ENCODE measurements at regions not wholly inside any gene's neighbourhood (a gene's known extent, or its start where the extent isn't known, plus 50 kb on each side); places are given as distances from the start of the nearest gene placed in this dataset.

DNA sequence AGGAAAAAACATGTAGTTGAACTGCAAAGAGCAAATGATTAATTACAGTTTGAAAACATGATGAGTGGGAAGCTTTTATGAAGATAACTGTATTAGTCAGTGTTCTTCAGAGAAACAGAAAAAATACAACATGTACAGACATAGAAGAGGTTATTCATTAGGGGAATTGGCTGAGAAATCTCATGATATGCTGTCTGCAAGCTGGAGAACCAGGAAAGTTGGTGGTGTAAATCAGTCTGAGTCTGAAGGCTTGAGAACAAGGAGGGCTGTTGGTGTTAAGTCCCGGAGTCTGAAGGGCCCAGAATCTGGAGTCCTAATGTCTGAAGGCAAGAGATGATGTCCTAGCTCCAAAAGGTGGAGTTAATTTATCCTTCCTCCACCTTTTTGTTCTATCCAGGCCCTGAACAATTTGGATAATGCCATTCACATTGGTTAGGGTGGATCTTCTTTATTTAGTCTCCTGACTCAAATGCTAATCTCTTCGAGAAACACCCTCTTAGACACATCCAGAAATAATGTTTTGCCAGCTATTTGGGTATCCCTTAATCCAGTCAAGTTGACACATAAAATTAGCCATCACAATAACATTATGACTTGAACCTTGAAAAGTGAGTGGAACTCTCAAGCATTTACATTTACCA is 672.9 kb upstream of the PTBP2 start:
- no peaks in the 10 kb centered on the region for H3K9me1 ChIP-seq (ENCODE audit: control insufficient read depth, insufficient read depth, low read length)
- 0% methylated on average over 2 of the region's 2 CpGs for WGBS (ENCODE audit: insufficient coverage, low coverage, missing lambda C conversion rate)
- H3K27me3 ChIP-seq (ENCODE audit: control insufficient read depth in 2 of 2, insufficient read depth in 2 of 2, low read length in 2 of 2) = no peaks in the 10 kb centered on the region
- no peaks in the 10 kb centered on the region for H4K20me1 ChIP-seq (replicated peaks; ENCODE audit: control insufficient read depth, insufficient read depth, low read length)
- in situ Hi-C loops (cut with MboI) = no loop called here
- no peaks in the 10 kb centered on the region for H3K36me3 ChIP-seq (ENCODE audit: control insufficient read depth, insufficient read depth, low read length)
- TF ChIP-seq FOXA1 (IDR thresholded peaks at IDR 0.05; ENCODE audit: borderline replicate concordance) (no peak), SREBF1 (IDR thresholded peaks at IDR 0.05; ENCODE audit: borderline replicate concordance, low read depth, low read length) (no peak), NCOA2 (IDR thresholded peaks at IDR 0.05; ENCODE audit: partially characterized antibody in 2 of 2) (no peak)
- TF ChIP-seq, protein P1, sequence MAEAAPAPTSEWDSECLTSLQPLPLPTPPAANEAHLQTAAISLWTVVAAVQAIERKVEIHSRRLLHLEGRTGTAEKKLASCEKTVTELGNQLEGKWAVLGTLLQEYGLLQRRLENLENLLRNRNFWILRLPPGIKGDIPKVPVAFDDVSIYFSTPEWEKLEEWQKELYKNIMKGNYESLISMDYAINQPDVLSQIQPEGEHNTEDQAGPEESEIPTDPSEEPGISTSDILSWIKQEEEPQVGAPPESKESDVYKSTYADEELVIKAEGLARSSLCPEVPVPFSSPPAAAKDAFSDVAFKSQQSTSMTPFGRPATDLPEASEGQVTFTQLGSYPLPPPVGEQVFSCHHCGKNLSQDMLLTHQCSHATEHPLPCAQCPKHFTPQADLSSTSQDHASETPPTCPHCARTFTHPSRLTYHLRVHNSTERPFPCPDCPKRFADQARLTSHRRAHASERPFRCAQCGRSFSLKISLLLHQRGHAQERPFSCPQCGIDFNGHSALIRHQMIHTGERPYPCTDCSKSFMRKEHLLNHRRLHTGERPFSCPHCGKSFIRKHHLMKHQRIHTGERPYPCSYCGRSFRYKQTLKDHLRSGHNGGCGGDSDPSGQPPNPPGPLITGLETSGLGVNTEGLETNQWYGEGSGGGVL (CRISPR knock-in tag; IDR thresholded peaks at IDR 0.05) = no peak
- DNase-seq (ENCODE audit: extremely low read depth in 1 of 4, low spot score in 3 of 4) = no peak
- H3K79me2 ChIP-seq (ENCODE audit: control insufficient read depth, insufficient read depth, low read length) = no peaks in the 10 kb centered on the region
- H2AFZ ChIP-seq (ENCODE audit: low read depth, low read length) = no peak overlapping the region
- no peak for ATAC-seq
- H3K4me3 ChIP-seq = no peak overlapping the region
- no peaks in the 10 kb centered on the region for H3K4me1 ChIP-seq (replicated peaks in 1 of 2; ENCODE audit: control insufficient read depth in 2 of 2, insufficient read depth in 2 of 2, low read length in 2 of 2)
- no peak for FAIRE-seq
- no peak overlapping the region for H3K27ac ChIP-seq (ENCODE audit: extremely low read depth, low read depth, low read length)
- POLR2A ChIA-PET = no interaction called here
- H3K9me3 ChIP-seq (replicated peaks; ENCODE audit: control insufficient read depth, insufficient read depth, low read depth, low read length) = no peaks in the 10 kb centered on the region
- intact Hi-C loops (cut with micrococcal nuclease) = no loop called here
- no peak overlapping the region for H3K9ac ChIP-seq (ENCODE audit: insufficient read depth in 1 of 2, low read depth in 2 of 2, low read length in 2 of 2)
- H3K4me2 ChIP-seq (ENCODE audit: insufficient read depth, low read length) = no peak overlapping the region
- CTCF ChIA-PET (ENCODE audit: low intra/inter-chr PET ratio) = no interaction called here
- no TSS peak for BruUV-seq (replicated peaks)
